GM06990 (cell line): ENCODE measurements at regions not wholly inside any gene's neighbourhood (a gene's known extent, or its start where the extent isn't known, plus 50 kb on each side); places are given as distances from the start of the nearest gene placed in this dataset.

ENCODE experiments used
- DNase-seq: peaks from one replicate; pipeline ENCODE4 v3.0.0-alpha.2; 2011; ENCODE audit not compliant: insufficient read length; ENCODE audit errors: extremely low read depth
- H3K27me3 ChIP-seq: replicated peaks from 2 replicates; pipeline ENCODE4 v1.6.0; 2011; ENCODE audit warnings: low read length; ENCODE audit not compliant: control insufficient read depth, insufficient read depth
- H3K36me3 ChIP-seq: 2 replicates; pipeline ENCODE4 v1.5.1; 2011; ENCODE audit warnings: low read length; ENCODE audit not compliant: control insufficient read depth, insufficient read depth
- H3K4me3 ChIP-seq: replicated peaks from 2 replicates; pipeline ENCODE4 v1.5.1; 2011; ENCODE audit warnings: low read depth, mild to moderate bottlenecking, control low read depth, low read length
- CTCF ChIP-seq: IDR thresholded peaks from 2 replicates; pipeline ENCODE4 v1.5.1; 2011; ENCODE audit warnings: low read length, control low read depth, mild to moderate bottlenecking, inconsistent platforms; ENCODE audit not compliant: insufficient read depth, poor library complexity, severe bottlenecking

DNA sequence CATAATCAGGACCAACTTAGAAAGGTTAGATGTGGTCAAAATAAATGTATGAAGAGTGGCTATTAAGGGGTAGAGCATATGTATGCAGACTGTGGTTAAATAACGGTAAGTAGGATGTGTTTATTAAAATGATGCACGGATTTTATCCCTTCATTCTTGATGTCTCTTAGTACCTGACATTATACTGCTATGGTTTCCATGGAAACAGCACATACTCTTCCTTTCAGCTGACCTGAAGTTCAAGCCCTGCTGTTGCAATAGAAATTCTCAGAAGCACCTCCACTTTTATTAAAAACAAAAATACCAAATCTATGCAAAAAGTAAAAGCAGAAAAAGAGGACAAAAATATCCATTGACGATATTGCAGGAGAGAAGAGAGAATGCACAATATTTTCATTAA is 381.4 kb downstream of the RWDD3 start:
- TF ChIP-seq CTCF, result no peak
- no peak for DNase-seq

DNA sequence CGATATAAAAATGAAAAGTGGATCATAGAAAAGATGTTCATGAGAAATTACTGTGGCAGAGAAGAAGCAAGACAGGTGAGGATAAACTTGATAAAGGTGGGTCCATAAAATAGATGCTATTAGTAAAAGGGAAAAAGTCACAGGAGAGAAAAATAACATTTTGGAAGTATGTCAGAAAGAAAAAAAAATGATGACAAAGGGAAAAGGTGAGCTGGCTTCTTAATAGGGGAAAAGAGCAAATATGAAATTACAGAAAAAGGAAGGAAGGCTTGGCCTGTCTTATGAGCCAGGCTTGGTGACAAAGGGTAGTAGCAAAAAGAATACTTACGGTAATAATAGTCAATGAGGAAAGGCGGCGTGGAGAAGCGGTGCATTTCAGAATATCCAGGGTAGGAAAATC is 386.1 kb downstream of the RWDD3 start:
- Histone ChIP-seq H3K4me3 (no peak overlapping the region), H3K36me3 (no peaks in the 10 kb centered on the region), H3K27me3 (no peaks in the 10 kb centered on the region; the same call in 1 of the 2 replicates)
- no peak for DNase-seq
- no peak for TF ChIP-seq CTCF

More for the DNA sequence above, 381.4 kb downstream of the RWDD3 start:
- Histone ChIP-seq H3K36me3 (no peaks in the 10 kb centered on the region), H3K27me3 (no peaks in the 10 kb centered on the region), H3K4me3 (no peak overlapping the region)

- no peak for TF ChIP-seq CTCF
- Histone ChIP-seq H3K36me3 (no peaks in the 10 kb centered on the region), H3K27me3 (no peaks in the 10 kb centered on the region; the same call in 1 of the 2 replicates), H3K4me3 (no peak overlapping the region)
- DNase-seq, result no peak
Measured at GRCh38 chr1:95622609-95623008, 388.6 kb downstream of the RWDD3 start.

DNA sequence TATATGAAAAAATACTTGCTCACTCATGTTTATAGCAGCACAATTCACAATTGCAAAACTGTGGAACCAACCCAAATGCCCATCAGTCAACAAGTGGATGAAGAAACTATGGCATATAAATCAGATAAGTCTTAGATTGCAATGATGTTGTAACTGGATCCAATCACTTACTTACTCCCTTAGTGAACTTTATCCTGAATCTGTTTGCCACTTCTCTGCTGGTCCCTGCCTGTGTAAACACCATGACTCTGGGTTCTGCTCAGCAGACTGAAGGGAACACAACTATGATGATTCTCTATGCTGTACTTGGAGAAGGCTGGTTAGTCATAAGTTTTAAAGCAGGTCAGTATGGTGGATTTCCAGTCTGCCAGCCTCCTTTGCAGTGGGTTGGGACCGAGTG is 391.2 kb downstream of the RWDD3 start:
- no peak for TF ChIP-seq CTCF
- Histone ChIP-seq H3K4me3 (no peak overlapping the region), H3K36me3 (no peaks in the 10 kb centered on the region), H3K27me3 (no peaks in the 10 kb centered on the region; the same call in 1 of the 2 replicates)
- no peak for DNase-seq

DNA sequence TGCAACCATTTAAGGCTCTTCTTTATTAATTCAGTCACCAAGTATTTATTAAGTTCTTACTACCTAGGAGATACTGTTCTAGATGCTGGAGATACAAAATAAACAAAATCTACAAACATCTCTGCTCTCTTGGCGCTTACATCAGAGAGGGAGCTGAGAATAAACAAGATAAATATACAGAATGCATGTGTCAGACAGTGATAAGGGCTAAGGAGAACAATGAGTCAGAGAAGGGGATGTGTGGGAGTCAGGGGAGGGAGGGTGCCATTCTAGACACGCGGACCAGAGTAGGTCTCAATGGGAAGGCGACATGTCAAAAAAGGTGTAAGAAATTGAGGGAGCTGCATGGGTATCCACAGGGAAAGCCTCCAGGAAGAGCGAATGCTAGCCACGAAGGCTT is 393.2 kb downstream of the RWDD3 start:
- no peak overlapping the region for H3K4me3 ChIP-seq
- DNase-seq, result no peak

More for the DNA sequence above, 393.2 kb downstream of the RWDD3 start:
- no peaks in the 10 kb centered on the region for H3K36me3 ChIP-seq
- no peaks in the 10 kb centered on the region; the same call in 1 of the 2 replicates for H3K27me3 ChIP-seq
- TF ChIP-seq CTCF, result no peak
